GM21737 (cell line): ENCODE measurements at regions not wholly inside any gene's neighbourhood (a gene's known extent, or its start where the extent isn't known, plus 50 kb on each side); places are given as distances from the start of the nearest gene placed in this dataset.
"Not testable (repeated sequence)": the region's sequence is repeated elsewhere in the genome, so short reads cannot be mapped to it uniquely, and the experiment has no call there.

Source experiments
- ATAC-seq: cut with Tn5 transposase; IDR thresholded peaks from one replicate; pipeline ENCODE4 v1.9.1; 2021; ENCODE audit warnings: mild to moderate bottlenecking, moderate library complexity; ENCODE audit not compliant: unreplicated experiment

- no peak for ATAC-seq
Measured at GRCh38 chr6:114995526-114995925, 652.7 kb upstream of the HS3ST5 start.

GRCh38 chr6:114989279-114989964 lies 646.6 kb upstream of the HS3ST5 start:
- ATAC-seq: peak; percentile 97

- ATAC-seq: no peak
Measured at GRCh38 chr6:114987281-114987680, 644.5 kb upstream of the HS3ST5 start.

- no peak for ATAC-seq
Measured at GRCh38 chr6:114955363-114955762, 612.5 kb upstream of the HS3ST5 start.

GRCh38 chr6:114952229-114952628 lies 609.4 kb upstream of the HS3ST5 start:
- ATAC-seq: no peak

- ATAC-seq: no peak
Measured at GRCh38 chr6:114945392-114945791, 602.6 kb upstream of the HS3ST5 start.

- no peak for ATAC-seq
Measured at GRCh38 chr6:114941078-114941477, 598.3 kb upstream of the HS3ST5 start.

GRCh38 chr6:114940181-114940580 lies 597.4 kb upstream of the HS3ST5 start:
- no peak for ATAC-seq

GRCh38 chr6:114939630-114940029 lies 596.8 kb upstream of the HS3ST5 start:
- no peak for ATAC-seq

- no peak for ATAC-seq
Measured at GRCh38 chr6:114936080-114936479, 593.3 kb upstream of the HS3ST5 start.

- no peak for ATAC-seq
Measured at GRCh38 chr6:114934079-114934478, 591.3 kb upstream of the HS3ST5 start.

- ATAC-seq: not testable (repeated sequence)
Measured at GRCh38 chr6:114928731-114929130, 585.9 kb upstream of the HS3ST5 start.

- ATAC-seq: no peak
Measured at GRCh38 chr6:114906096-114906495, 563.3 kb upstream of the HS3ST5 start.

- no peak for ATAC-seq
Measured at GRCh38 chr6:114897536-114897935, 554.7 kb upstream of the HS3ST5 start.

- no peak for ATAC-seq
Measured at GRCh38 chr6:114892211-114892610, 549.4 kb upstream of the HS3ST5 start.

- ATAC-seq: no peak
Measured at GRCh38 chr6:114888241-114888640, 545.4 kb upstream of the HS3ST5 start.

- no peak for ATAC-seq
Measured at GRCh38 chr6:114886670-114887436, 544.0 kb upstream of the HS3ST5 start.

GRCh38 chr6:114879693-114880092 lies 536.9 kb upstream of the HS3ST5 start:
- ATAC-seq: no peak

- ATAC-seq: no peak
Measured at GRCh38 chr6:114878091-114878490, 535.3 kb upstream of the HS3ST5 start.

GRCh38 chr6:114874410-114874809 lies 531.6 kb upstream of the HS3ST5 start:
- ATAC-seq: no peak

- not testable (repeated sequence) for ATAC-seq
Measured at GRCh38 chr6:114865506-114865905, 522.7 kb upstream of the HS3ST5 start.

- no peak for ATAC-seq
Measured at GRCh38 chr6:114863610-114864009, 520.8 kb upstream of the HS3ST5 start.
